H54 (cell line): ENCODE measurements at regions not wholly inside any gene's neighbourhood (a gene's known extent, or its start where the extent isn't known, plus 50 kb on each side); places are given as distances from the start of the nearest gene placed in this dataset.

Experiments used
- DNase-seq: peaks from one replicate; pipeline ENCODE4 v3.0.0; 2011; ENCODE audit warnings: low spot score, mixed read lengths; ENCODE audit not compliant: insufficient read length
- FAIRE-seq: peaks from 3 replicates; lab custom pipeline; 2011; peaks lifted over from hg19 to GRCh38; lab: Jason Lieb, UNC
- POLR2A ChIP-seq: IDR thresholded peaks from 2 replicates; pipeline ENCODE4 v1.6.1; 2011; ENCODE audit warnings: low read depth, mild to moderate bottlenecking, low read length

- no peak for TF ChIP-seq POLR2A
- no peak for DNase-seq
- FAIRE-seq, result no peak
These were observed 320.8 kb downstream of the MAP2K6 start for GRCh38 chr17:69735285-69735684.

- TF ChIP-seq POLR2A, result no peak
- DNase-seq (no peak), FAIRE-seq (peak; percentile 15)
These were observed 328.6 kb downstream of the MAP2K6 start for GRCh38 chr17:69743091-69743490.

GRCh38 chr17:69744512-69745070 is 330.1 kb downstream of the MAP2K6 start:
- DNase-seq (no peak), FAIRE-seq (no peak)
- no peak for TF ChIP-seq POLR2A

GRCh38 chr17:69749911-69750310 is 325.1 kb upstream of the KCNJ16 start:
- TF ChIP-seq POLR2A, result no peak
- FAIRE-seq (no peak), DNase-seq (no peak)

GRCh38 chr17:69757688-69758430 is 317.2 kb upstream of the KCNJ16 start:
- DNase-seq, result no peak
- FAIRE-seq, result peak; percentile 75
- no peak for TF ChIP-seq POLR2A

GRCh38 chr17:69760562-69760961 is 314.5 kb upstream of the KCNJ16 start:
- TF ChIP-seq POLR2A, result no peak
- FAIRE-seq (peak; percentile 30), DNase-seq (no peak)

GRCh38 chr17:69761011-69761410 is 314.0 kb upstream of the KCNJ16 start:
- FAIRE-seq (no peak), DNase-seq (no peak)
- TF ChIP-seq POLR2A, result no peak

GRCh38 chr17:69761767-69762321 is 313.2 kb upstream of the KCNJ16 start:
- DNase-seq (peak; percentile 27), FAIRE-seq (peak; percentile 93)
- no peak for TF ChIP-seq POLR2A

- no peak for TF ChIP-seq POLR2A
- DNase-seq, result no peak
- peak; percentile 20 for FAIRE-seq
These were observed 312.7 kb upstream of the KCNJ16 start for GRCh38 chr17:69762359-69762758.

GRCh38 chr17:69762766-69763165 is 312.3 kb upstream of the KCNJ16 start:
- DNase-seq, result no peak
- FAIRE-seq, result peak; percentile 64
- no peak for TF ChIP-seq POLR2A

GRCh38 chr17:69763503-69763902 is 311.5 kb upstream of the KCNJ16 start:
- no peak for DNase-seq

GRCh38 chr17:69764146-69764545 is 310.9 kb upstream of the KCNJ16 start:
- TF ChIP-seq POLR2A, result no peak
- DNase-seq, result no peak
- FAIRE-seq, result no peak

More at GRCh38 chr17:69763503-69763902, 311.5 kb upstream of the KCNJ16 start:
- no peak for TF ChIP-seq POLR2A
- peak; percentile 53 for FAIRE-seq

- no peak for FAIRE-seq
- DNase-seq, result no peak
These were observed 306.0 kb upstream of the KCNJ16 start for GRCh38 chr17:69769050-69769449.

GRCh38 chr17:69773081-69773480 is 301.9 kb upstream of the KCNJ16 start:
- no peak for FAIRE-seq
- no peak for TF ChIP-seq POLR2A
- no peak for DNase-seq

More at GRCh38 chr17:69769050-69769449, 306.0 kb upstream of the KCNJ16 start:
- TF ChIP-seq POLR2A, result no peak
